GM10266 (cell line): ENCODE measurements at regions not wholly inside any gene's neighbourhood (a gene's known extent, or its start where the extent isn't known, plus 50 kb on each side); places are given as distances from the start of the nearest gene placed in this dataset.

Experiments used
- DNase-seq: peaks from one replicate; pipeline ENCODE4 v3.0.0; 2012; ENCODE audit errors: extremely low spot score
- CTCF ChIP-seq: IDR thresholded peaks from 2 replicates; pipeline ENCODE4 v1.5.1; 2012; ENCODE audit warnings: mild to moderate bottlenecking, low read depth; ENCODE audit not compliant: control insufficient read depth, insufficient read depth; ENCODE audit errors: missing control alignments

- no peak for TF ChIP-seq CTCF
Observed at GRCh38 chr2:173545364-173545763, 190.7 kb downstream of the CDCA7 start.

DNA sequence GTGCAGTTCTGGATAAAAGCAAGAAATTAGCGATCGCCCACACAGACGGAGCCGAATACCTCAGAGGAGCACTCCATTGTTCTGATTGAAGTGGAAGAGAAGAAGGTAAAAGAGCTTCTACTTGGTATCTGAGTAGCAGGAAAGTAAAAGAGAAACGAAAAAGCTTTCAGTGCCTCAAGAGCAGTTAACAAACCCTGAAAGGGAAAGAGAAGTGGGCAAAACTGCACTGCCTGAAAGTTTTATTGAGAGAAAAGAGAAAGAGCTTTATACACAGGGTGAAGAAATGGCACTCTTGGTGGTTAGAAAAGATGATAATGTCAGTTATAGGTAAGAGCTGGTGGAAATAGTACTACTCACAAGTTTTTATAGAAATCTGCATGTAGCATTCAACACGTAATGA lies 192.8 kb downstream of the CDCA7 start:
- DNase-seq = no peak
- TF ChIP-seq CTCF = no peak

More at GRCh38 chr2:173545364-173545763, 190.7 kb downstream of the CDCA7 start:
- DNase-seq = no peak

- no peak for DNase-seq
- TF ChIP-seq CTCF = no peak
Observed at GRCh38 chr2:173550143-173550542, 195.5 kb downstream of the CDCA7 start.

DNA sequence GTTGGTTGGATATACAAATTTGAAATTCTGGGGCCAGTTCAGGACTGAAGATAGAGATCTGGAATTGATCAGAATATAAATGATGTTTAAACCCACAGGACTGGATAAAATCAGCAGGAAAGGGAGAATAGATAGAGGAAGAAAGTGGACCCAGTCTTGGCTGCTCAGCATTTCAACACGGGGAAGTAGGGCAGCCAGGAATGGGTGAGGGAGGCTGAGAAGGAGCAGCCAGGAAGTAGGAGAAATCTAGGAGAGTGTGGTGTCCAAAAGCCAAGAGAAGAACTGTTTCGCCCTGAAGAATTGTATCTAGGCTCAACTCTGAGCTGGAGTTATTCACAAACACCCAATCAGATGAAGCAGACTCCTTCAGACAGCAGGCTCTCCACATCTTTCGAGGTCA lies 197.9 kb downstream of the CDCA7 start:
- no peak for DNase-seq
- TF ChIP-seq CTCF = no peak

DNA sequence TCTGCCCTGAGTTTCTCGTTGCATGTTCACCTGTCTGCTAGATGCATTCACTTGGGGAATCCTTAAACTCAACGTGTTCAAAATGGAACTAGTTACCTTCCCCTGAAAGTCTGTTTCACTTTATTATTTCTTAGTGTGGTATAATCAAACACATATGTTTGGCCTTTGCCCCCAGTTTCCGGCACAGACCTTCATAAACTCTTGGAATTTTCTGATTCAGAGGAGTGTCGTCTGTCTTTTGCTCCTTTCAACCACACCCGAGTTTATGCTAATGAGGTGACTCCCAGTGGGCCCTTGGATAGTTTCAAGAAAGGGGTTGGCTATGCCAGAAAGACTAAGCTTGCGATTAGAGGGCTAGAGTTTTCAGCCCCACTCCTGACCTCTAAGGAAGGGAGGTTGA lies 198.9 kb downstream of the CDCA7 start:
- TF ChIP-seq CTCF = no peak
- no peak for DNase-seq

DNA sequence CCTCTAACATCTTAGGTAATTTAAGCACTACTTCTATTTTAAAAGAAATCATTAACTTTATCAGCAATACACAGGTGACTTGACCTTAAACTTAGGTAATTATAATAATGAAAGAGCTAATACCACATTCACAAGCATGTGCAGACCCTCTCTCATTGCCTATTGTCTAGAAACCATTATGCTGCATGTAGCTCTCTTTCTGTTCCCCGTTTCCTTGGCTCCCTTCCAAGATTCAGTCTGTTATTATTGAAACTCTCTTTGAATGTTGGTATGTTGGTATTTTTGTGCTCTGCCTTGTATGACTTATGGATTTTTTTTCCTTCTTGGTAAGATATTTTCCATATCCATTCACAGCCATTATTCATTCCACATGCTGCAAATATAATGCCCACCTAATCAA lies 201.2 kb downstream of the CDCA7 start:
- TF ChIP-seq CTCF = no peak
- no peak for DNase-seq

- no peak for DNase-seq
- TF ChIP-seq CTCF = no peak
Observed at GRCh38 chr2:173556816-173557215, 202.1 kb downstream of the CDCA7 start.

GRCh38 chr2:173557497-173557896 lies 202.8 kb downstream of the CDCA7 start:
- no peak for DNase-seq
- no peak for TF ChIP-seq CTCF
